Stomach (tissue), 4 donors: ENCODE measurements at regions not wholly inside any gene's neighbourhood (a gene's known extent, or its start where the extent isn't known, plus 50 kb on each side); places are given as distances from the start of the nearest gene placed in this dataset.

Experiments
- CTCF ChIP-seq, 7 experiments: fragments of 450-650 bp in 4 of 7; fragments of 200-600 bp in 3 of 7; sonication (generic) in 3 of 7; IDR thresholded peaks; one replicate each; pipeline ENCODE4 v1.5.1; 2016 to 2019; ENCODE audit warnings: antibody characterized with exemption in 7 of 7, control low read depth in 2 of 7, mild to moderate bottlenecking in 1 of 7
- POLR2A ChIP-seq, 4 donors: fragments of 450-650 bp; IDR thresholded peaks; one replicate each; pipeline ENCODE4 v1.6.1; 2016; ENCODE audit warnings: antibody characterized with exemption in 4 of 4, control low read depth in 2 of 4, mild to moderate bottlenecking in 1 of 4, moderate library complexity in 1 of 4
- POLR2AphosphoS5 ChIP-seq, 3 donors: sonication (generic); formaldehyde crosslinking; IDR thresholded peaks; one replicate each; pipeline ENCODE4 v1.6.1; 2016; ENCODE audit warnings: antibody characterized with exemption in 3 of 3

DNA sequence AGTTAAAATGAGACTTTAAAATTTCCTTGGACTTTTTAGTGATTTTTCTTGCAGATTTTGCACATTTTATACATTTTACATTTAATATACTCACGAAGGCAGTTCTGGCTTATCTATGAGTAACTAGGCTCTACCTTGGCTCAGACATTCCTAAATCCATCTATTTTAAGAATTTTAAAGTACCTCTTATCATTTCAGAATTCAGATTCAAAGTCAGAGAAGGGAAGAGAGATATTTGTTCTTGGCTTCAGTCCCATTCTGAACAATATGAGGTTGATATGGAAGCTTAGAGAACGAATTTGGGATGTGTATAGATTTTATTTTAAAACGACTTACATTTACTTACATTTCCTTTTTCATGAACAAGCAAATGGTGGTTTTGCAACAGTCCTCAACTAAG is 230.2 kb downstream of the LMO4 start:
- TF ChIP-seq CTCF (IDR thresholded peaks at IDR 0.05), result no peak
- no peak for TF ChIP-seq POLR2A (IDR thresholded peaks at IDR 0.05)
- TF ChIP-seq POLR2AphosphoS5 (IDR thresholded peaks at IDR 0.05), result no peak
